OCI-LY1 (cell line): ENCODE measurements at regions not wholly inside any gene's neighbourhood (a gene's known extent, or its start where the extent isn't known, plus 50 kb on each side); places are given as distances from the start of the nearest gene placed in this dataset.

Experiments used
- CTCF ChIP-seq: fragments of 200-600 bp; sonication (generic), shearing (Covaris generic); IDR thresholded peaks from 2 replicates; pipeline ENCODE4 v1.5.1; 2017; ENCODE audit warnings: mild to moderate bottlenecking, antibody characterized with exemption, low read length, moderate library complexity, mixed read lengths
- EZH2 ChIP-seq: fragments of 200-600 bp; sonication (generic), shearing (Covaris generic); IDR thresholded peaks from 2 replicates; pipeline ENCODE4 v1.8.0; 2017; ENCODE audit warnings: borderline replicate concordance, mixed run types, mild to moderate bottlenecking, antibody characterized with exemption, low read length, moderate library complexity, mixed read lengths

- no peak for TF ChIP-seq CTCF
- no peak for TF ChIP-seq EZH2
These were observed 1817.4 kb downstream of the MRPL39 start for GRCh38 chr21:23789864-23790263.
